DND-41 (cell line): ENCODE measurements at regions not wholly inside any gene's neighbourhood (a gene's known extent, or its start where the extent isn't known, plus 50 kb on each side); places are given as distances from the start of the nearest gene placed in this dataset.

Experiments
- ATAC-seq: fragments of 200-7000 bp; cut with Tn5 transposase; 3 replicates; pipeline ENCODE4 v1.9.1; 2021; ENCODE audit warnings: low read depth; ENCODE audit not compliant: insufficient read depth
- DNase-seq: peaks from one replicate; pipeline ENCODE4 v3.0.0-alpha.2; 2020
- H2AFZ ChIP-seq: 2 replicates; pipeline ENCODE4 v1.6.0; 2012; ENCODE audit warnings: low read depth, low read length
- H3K27ac ChIP-seq: 2 replicates; pipeline ENCODE4 v1.5.1; 2012; ENCODE audit warnings: low read length, inconsistent platforms
- H3K27me3 ChIP-seq: fragments of 200-600 bp; sonication (generic); 2 replicates; pipeline ENCODE4 v1.6.0; 2012; ENCODE audit warnings: low read length, mild to moderate bottlenecking, inconsistent platforms; ENCODE audit not compliant: insufficient read depth, poor library complexity
- H3K36me3 ChIP-seq: 2 replicates; pipeline ENCODE4 v1.5.1; 2012; ENCODE audit warnings: low read length, inconsistent platforms; ENCODE audit not compliant: insufficient read depth
- H3K4me1 ChIP-seq: 2 replicates; pipeline ENCODE4 v1.5.1; 2012; ENCODE audit warnings: mild to moderate bottlenecking, low read length; ENCODE audit not compliant: insufficient read depth
- H3K4me2 ChIP-seq: 2 replicates; pipeline ENCODE4 v1.6.0; 2012; ENCODE audit warnings: mild to moderate bottlenecking, moderate library complexity, low read length, inconsistent platforms; ENCODE audit not compliant: insufficient read depth
- H3K4me3 ChIP-seq, 2 experiments: fragments of 200-600 bp in 1 of 2; shearing (Covaris generic) in 1 of 2; 2 replicates each; pipeline ENCODE4 v1.5.1; 2012 to 2016; ENCODE audit warnings: inconsistent platforms in 2 of 2, low read length in 2 of 2, mild to moderate bottlenecking in 2 of 2, low read depth in 1 of 2, moderate library complexity in 1 of 2
- H3K79me2 ChIP-seq: 2 replicates; pipeline ENCODE4 v1.6.0; 2012; ENCODE audit warnings: low read length, inconsistent platforms; ENCODE audit not compliant: insufficient read depth
- H3K9ac ChIP-seq: 2 replicates; pipeline ENCODE4 v1.6.0; 2012; ENCODE audit warnings: low read depth, mild to moderate bottlenecking, inconsistent platforms, low read length, moderate library complexity
- H3K9me3 ChIP-seq: 2 replicates; pipeline ENCODE4 v1.5.1; 2012; ENCODE audit warnings: low read length, moderate library complexity, mild to moderate bottlenecking, inconsistent platforms; ENCODE audit not compliant: insufficient read depth, severe bottlenecking
- H4K20me1 ChIP-seq: 2 replicates; pipeline ENCODE4 v1.6.0; 2012; ENCODE audit warnings: low read length; ENCODE audit not compliant: insufficient read depth
- CTCF ChIP-seq: IDR thresholded peaks from 2 replicates; pipeline ENCODE4 v1.5.1; 2012; ENCODE audit warnings: borderline replicate concordance, low read length, moderate library complexity, mild to moderate bottlenecking; ENCODE audit not compliant: poor library complexity, severe bottlenecking; ENCODE audit errors: extremely low read depth
- EZH2 ChIP-seq: IDR thresholded peaks from 3 replicates; pipeline ENCODE4 v1.6.1; 2012; ENCODE audit warnings: borderline replicate concordance, low read depth, mild to moderate bottlenecking, moderate library complexity, low read length, inconsistent platforms; ENCODE audit not compliant: severe bottlenecking

GRCh38 chr7:91397096-91397495, 132.9 kb downstream of the FZD1 start:
- no peak overlapping the region for H3K27ac ChIP-seq
- H3K9me3 ChIP-seq: no peaks in the 10 kb centered on the region
- no peaks in the 10 kb centered on the region for H3K36me3 ChIP-seq
- no peak for DNase-seq
- no peaks in the 10 kb centered on the region for H3K79me2 ChIP-seq
- no peak overlapping the region for H2AFZ ChIP-seq
- H3K4me2 ChIP-seq: no peak overlapping the region
- no peak overlapping the region for H3K9ac ChIP-seq
- TF ChIP-seq EZH2 (no peak), CTCF (no peak)
- no peaks in the 10 kb centered on the region for H3K27me3 ChIP-seq
- H4K20me1 ChIP-seq: no peaks in the 10 kb centered on the region
- H3K4me3 ChIP-seq: no peak overlapping the region
- no peaks in the 10 kb centered on the region for H3K4me1 ChIP-seq
- ATAC-seq: no peak

- H2AFZ ChIP-seq: no peak overlapping the region
- TF ChIP-seq CTCF: no peak
- no peak for TF ChIP-seq EZH2
- no peaks in the 10 kb centered on the region for H3K27me3 ChIP-seq
- no peaks in the 10 kb centered on the region for H4K20me1 ChIP-seq
- no peak for DNase-seq
- no peak for ATAC-seq
- H3K4me2 ChIP-seq: no peak overlapping the region
- H3K4me3 ChIP-seq: no peak overlapping the region
- no peak overlapping the region for H3K9ac ChIP-seq
- no peaks in the 10 kb centered on the region for H3K4me1 ChIP-seq
- H3K36me3 ChIP-seq: no peaks in the 10 kb centered on the region
- H3K27ac ChIP-seq: no peak overlapping the region
- no peaks in the 10 kb centered on the region for H3K79me2 ChIP-seq
- H3K9me3 ChIP-seq: no peaks in the 10 kb centered on the region
Measured at GRCh38 chr7:91397612-91398011, 133.4 kb downstream of the FZD1 start.

- Histone ChIP-seq H3K36me3 (no peaks in the 10 kb centered on the region), H3K4me1 (no peaks in the 10 kb centered on the region), H3K4me2 (no peak overlapping the region), H3K9ac (no peak overlapping the region), H3K27me3 (no peaks in the 10 kb centered on the region), H3K4me3 (no peak overlapping the region), H4K20me1 (no peaks in the 10 kb centered on the region), H3K9me3 (no peaks in the 10 kb centered on the region), H3K27ac (no peak overlapping the region), H2AFZ (no peak overlapping the region), H3K79me2 (no peaks in the 10 kb centered on the region)
- ATAC-seq (no peak), DNase-seq (no peak)
- no peak for TF ChIP-seq EZH2
- no peak for TF ChIP-seq CTCF
Measured at GRCh38 chr7:91398341-91398740, 134.1 kb downstream of the FZD1 start.
